Parathyroid adenoma (tissue), 2 donors: ENCODE measurements at regions not wholly inside any gene's neighbourhood (a gene's known extent, or its start where the extent isn't known, plus 50 kb on each side); places are given as distances from the start of the nearest gene placed in this dataset.

Experiments
- H2AFZ ChIP-seq: fragments of 300-600 bp; sonication (generic); one replicate; pipeline ENCODE4 v1.7.0; 2017; ENCODE audit warnings: antibody characterized with exemption, mild to moderate bottlenecking
- H3K27ac ChIP-seq: fragments of 300-600 bp; sonication (generic); one replicate; pipeline ENCODE4 v1.7.0; 2017
- H3K27me3 ChIP-seq: fragments of 300-600 bp; sonication (generic); one replicate; pipeline ENCODE4 v1.7.0; 2017; ENCODE audit warnings: low read length; ENCODE audit not compliant: control insufficient read depth, insufficient read depth
- H3K36me3 ChIP-seq: fragments of 300-600 bp; sonication (generic); one replicate; pipeline ENCODE4 v1.7.0; 2017; ENCODE audit warnings: low read length; ENCODE audit not compliant: control insufficient read depth, insufficient read depth
- H3K4me1 ChIP-seq: fragments of 300-600 bp; sonication (generic); one replicate; pipeline ENCODE4 v1.7.0; 2017; ENCODE audit warnings: control low read depth
- H3K4me2 ChIP-seq: fragments of 300-600 bp; sonication (generic); one replicate; pipeline ENCODE4 v1.7.0; 2017; ENCODE audit warnings: low read length
- H3K4me3 ChIP-seq: fragments of 300-600 bp; sonication (generic); one replicate; pipeline ENCODE4 v1.7.0; 2017; ENCODE audit warnings: low read depth, low read length
- H3K79me2 ChIP-seq: fragments of 300-600 bp; sonication (generic); one replicate; pipeline ENCODE4 v1.7.0; 2017; ENCODE audit warnings: control low read depth
- H3K9ac ChIP-seq: fragments of 300-600 bp; sonication (generic); one replicate; pipeline ENCODE4 v1.7.0; 2017; ENCODE audit warnings: mild to moderate bottlenecking
- H3K9me3 ChIP-seq: fragments of 300-600 bp; sonication (generic); one replicate; pipeline ENCODE4 v1.7.0; 2017; ENCODE audit warnings: low read length; ENCODE audit not compliant: control insufficient read depth
- CTCF ChIP-seq: fragments of 300-600 bp; sonication (generic); IDR thresholded peaks from one replicate; pipeline ENCODE4 v1.7.0; 2017; ENCODE audit warnings: antibody characterized with exemption, mild to moderate bottlenecking
- donor health status: primary hyperparathyroidism.

- H3K27ac ChIP-seq, result no peak overlapping the region
- TF ChIP-seq CTCF, result no peak
- H3K27me3 ChIP-seq, result no peaks in the 10 kb centered on the region
- H3K4me3 ChIP-seq, result no peak overlapping the region
- no peaks in the 10 kb centered on the region for H3K79me2 ChIP-seq
- no peak overlapping the region for H2AFZ ChIP-seq
- H3K4me1 ChIP-seq, result no peaks in the 10 kb centered on the region
- H3K9me3 ChIP-seq, result no peaks in the 10 kb centered on the region
- no peaks in the 10 kb centered on the region for H3K36me3 ChIP-seq
- no peak overlapping the region for H3K4me2 ChIP-seq
- H3K9ac ChIP-seq, result no peak overlapping the region
Observed at GRCh38 chr3:71876135-71877105, 91.5 kb upstream of the PROK2 start.

- peak; percentile 82 for TF ChIP-seq CTCF
- Histone ChIP-seq H2AFZ (no peak overlapping the region), H3K4me3 (no peak overlapping the region)
Observed at GRCh38 chr3:71875461-71875947, 90.6 kb upstream of the PROK2 start.

GRCh38 chr3:71874618-71875017 lies 89.7 kb upstream of the PROK2 start:
- TF ChIP-seq CTCF, result no peak
- no peak overlapping the region for H3K4me2 ChIP-seq
- H3K27ac ChIP-seq, result no peak overlapping the region
- H3K4me3 ChIP-seq, result no peak overlapping the region
- H3K9ac ChIP-seq, result no peak overlapping the region
- no peaks in the 10 kb centered on the region for H3K79me2 ChIP-seq
- H2AFZ ChIP-seq, result no peak overlapping the region
- H3K27me3 ChIP-seq, result no peaks in the 10 kb centered on the region
- no peaks in the 10 kb centered on the region for H3K4me1 ChIP-seq
- H3K9me3 ChIP-seq, result no peaks in the 10 kb centered on the region
- no peaks in the 10 kb centered on the region for H3K36me3 ChIP-seq

More at GRCh38 chr3:71875461-71875947, 90.6 kb upstream of the PROK2 start:
- Histone ChIP-seq H3K27ac (no peak overlapping the region), H3K9ac (no peak overlapping the region), H3K79me2 (no peaks in the 10 kb centered on the region), H3K4me2 (no peak overlapping the region), H3K9me3 (no peaks in the 10 kb centered on the region), H3K4me1 (no peaks in the 10 kb centered on the region), H3K36me3 (no peaks in the 10 kb centered on the region), H3K27me3 (no peaks in the 10 kb centered on the region)

- H3K27me3 ChIP-seq, result no peaks in the 10 kb centered on the region
- no peak overlapping the region for H3K4me2 ChIP-seq
- no peak for TF ChIP-seq CTCF
- H3K27ac ChIP-seq, result no peak overlapping the region
- H3K79me2 ChIP-seq, result no peaks in the 10 kb centered on the region
- no peaks in the 10 kb centered on the region for H3K9me3 ChIP-seq
- no peaks in the 10 kb centered on the region for H3K4me1 ChIP-seq
- H3K4me3 ChIP-seq, result no peak overlapping the region
- no peaks in the 10 kb centered on the region for H3K36me3 ChIP-seq
- no peak overlapping the region for H2AFZ ChIP-seq
- no peak overlapping the region for H3K9ac ChIP-seq
Observed at GRCh38 chr3:71873093-71873611, 88.2 kb upstream of the PROK2 start.
